ENCODE measurements at regions not wholly inside any gene's neighbourhood (a gene's known extent, or its start where the extent isn't known, plus 50 kb on each side); places are given as distances from the start of the nearest gene placed in this dataset.

DNA sequence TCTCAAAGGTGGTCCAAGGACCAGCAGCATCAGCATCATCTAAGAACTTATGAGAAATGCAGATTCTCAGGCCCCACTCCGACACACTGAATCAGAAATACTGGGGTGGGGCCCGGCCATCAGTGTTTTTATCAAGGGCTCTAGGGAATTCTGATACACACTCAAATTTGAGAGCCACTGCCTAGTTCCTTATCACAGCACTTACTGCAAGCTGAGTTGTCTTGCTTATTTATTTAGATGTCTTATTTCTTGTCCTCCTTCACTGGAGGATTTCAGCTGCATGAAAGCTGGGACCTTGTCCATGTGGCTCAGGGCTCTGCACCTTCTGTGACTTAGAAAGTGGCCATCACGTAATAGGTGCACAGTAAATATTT lies 139.4 kb upstream of the RREB1 start (continued):
- TF ChIP-seq, protein P1, sequence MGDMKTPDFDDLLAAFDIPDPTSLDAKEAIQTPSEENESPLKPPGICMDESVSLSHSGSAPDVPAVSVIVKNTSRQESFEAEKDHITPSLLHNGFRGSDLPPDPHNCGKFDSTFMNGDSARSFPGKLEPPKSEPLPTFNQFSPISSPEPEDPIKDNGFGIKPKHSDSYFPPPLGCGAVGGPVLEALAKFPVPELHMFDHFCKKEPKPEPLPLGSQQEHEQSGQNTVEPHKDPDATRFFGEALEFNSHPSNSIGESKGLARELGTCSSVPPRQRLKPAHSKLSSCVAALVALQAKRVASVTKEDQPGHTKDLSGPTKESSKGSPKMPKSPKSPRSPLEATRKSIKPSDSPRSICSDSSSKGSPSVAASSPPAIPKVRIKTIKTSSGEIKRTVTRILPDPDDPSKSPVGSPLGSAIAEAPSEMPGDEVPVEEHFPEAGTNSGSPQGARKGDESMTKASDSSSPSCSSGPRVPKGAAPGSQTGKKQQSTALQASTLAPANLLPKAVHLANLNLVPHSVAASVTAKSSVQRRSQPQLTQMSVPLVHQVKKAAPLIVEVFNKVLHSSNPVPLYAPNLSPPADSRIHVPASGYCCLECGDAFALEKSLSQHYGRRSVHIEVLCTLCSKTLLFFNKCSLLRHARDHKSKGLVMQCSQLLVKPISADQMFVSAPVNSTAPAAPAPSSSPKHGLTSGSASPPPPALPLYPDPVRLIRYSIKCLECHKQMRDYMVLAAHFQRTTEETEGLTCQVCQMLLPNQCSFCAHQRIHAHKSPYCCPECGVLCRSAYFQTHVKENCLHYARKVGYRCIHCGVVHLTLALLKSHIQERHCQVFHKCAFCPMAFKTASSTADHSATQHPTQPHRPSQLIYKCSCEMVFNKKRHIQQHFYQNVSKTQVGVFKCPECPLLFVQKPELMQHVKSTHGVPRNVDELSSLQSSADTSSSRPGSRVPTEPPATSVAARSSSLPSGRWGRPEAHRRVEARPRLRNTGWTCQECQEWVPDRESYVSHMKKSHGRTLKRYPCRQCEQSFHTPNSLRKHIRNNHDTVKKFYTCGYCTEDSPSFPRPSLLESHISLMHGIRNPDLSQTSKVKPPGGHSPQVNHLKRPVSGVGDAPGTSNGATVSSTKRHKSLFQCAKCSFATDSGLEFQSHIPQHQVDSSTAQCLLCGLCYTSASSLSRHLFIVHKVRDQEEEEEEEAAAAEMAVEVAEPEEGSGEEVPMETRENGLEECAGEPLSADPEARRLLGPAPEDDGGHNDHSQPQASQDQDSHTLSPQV (IDR thresholded peaks at IDR 0.05) = 0 out of 2 replicates have a peak, but pooled peaks have one; percentile 43
- TF ChIP-seq ESRRB (CRISPR knock-in tag; IDR thresholded peaks at IDR 0.05; ENCODE audit: borderline replicate concordance) (no peak), NUFIP1 (IDR thresholded peaks at IDR 0.05; ENCODE audit: partially characterized antibody) (no peak), MTA3 (IDR thresholded peaks at IDR 0.05; ENCODE audit: borderline replicate concordance) (0 out of 2 replicates have a peak, but pooled peaks have one; percentile 44), SLC30A9 (CRISPR knock-in tag; IDR thresholded peaks at IDR 0.05) (no peak), ZKSCAN1 (IDR thresholded peaks at IDR 0.05; ENCODE audit: low read depth, low read length) (0 out of 2 replicates have a peak, but pooled peaks have one; percentile 17), ZNF707 (CRISPR knock-in tag; conservative IDR thresholded peaks at IDR 0.05) (no peak), SMAD3 (CRISPR knock-in tag; conservative IDR thresholded peaks at IDR 0.05) (no peak), TFAM (CRISPR knock-in tag; conservative IDR thresholded peaks at IDR 0.05) (no peak), FOXA3 (CRISPR knock-in tag; conservative IDR thresholded peaks at IDR 0.05 in 1 of 2, IDR thresholded peaks at IDR 0.05 in 1 of 2) (peak; percentile 46 to 71; a peak in 2 of 4 replicates), PHF21A (IDR thresholded peaks at IDR 0.05; ENCODE audit: borderline replicate concordance, low read depth) (no peak), ZNF586 (CRISPR knock-in tag; conservative IDR thresholded peaks at IDR 0.05) (no peak), RBBP5 (IDR thresholded peaks at IDR 0.05; ENCODE audit: borderline replicate concordance, insufficient read depth, low read length, poor library complexity, severe bottlenecking) (peak; percentile 13), SAP30 (IDR thresholded peaks at IDR 0.05; ENCODE audit: borderline replicate concordance, insufficient read depth, low read depth, low read length, poor library complexity, severe bottlenecking) (no peak), POU5F1 (IDR thresholded peaks at IDR 0.05; ENCODE audit: borderline replicate concordance, low read depth, low read length, partially characterized antibody) (no peak), CBFA2T3 (IDR thresholded peaks at IDR 0.05) (no peak), SMAD2 (IDR thresholded peaks at IDR 0.05; ENCODE audit: low read depth, low read length) (no peak), PHF20 (IDR thresholded peaks at IDR 0.05; ENCODE audit: partially characterized antibody) (no peak), GATAD2A (IDR thresholded peaks at IDR 0.05) (0 out of 2 replicates have a peak, but pooled peaks have one; percentile 17)

Measured in K562 (cell line).